Activated CD8-positive, alpha-beta memory T cell treated with anti-CD3 and anti-CD28 coated beads, Interleukin-2, amount 10 ng/mL, durations not matched to agents 7 days and 5 days (primary cell): ENCODE measurements at regions not wholly inside any gene's neighbourhood (a gene's known extent, or its start where the extent isn't known, plus 50 kb on each side); places are given as distances from the start of the nearest gene placed in this dataset.

Experiments
- ATAC-seq: fragments of 150-1000 bp; cut with Tn5 transposase; one replicate; pipeline ENCODE4 v1.10.0; 2021; ENCODE audit warnings: moderate library complexity
- CTCF ChIA-PET: fragments of 350-600 bp; sonication (Branson Sonifier 250); formaldehyde crosslinking; loops from one replicate; lab custom pipeline; 2021; ENCODE audit warnings: antibody characterized with exemption; lab: Charles Lee
- DNase-seq: peaks from one replicate; pipeline ENCODE4 v3.0.0-alpha.2; 2020
- H3K27ac Mint-ChIP-seq: one replicate; pipeline ENCODE4 v1.8.0; 2021; ENCODE audit warnings: mild to moderate bottlenecking, mixed read lengths
- H3K27me3 Mint-ChIP-seq: one replicate; pipeline ENCODE4 v1.8.0; 2021; ENCODE audit warnings: mixed read lengths
- H3K36me3 Mint-ChIP-seq: one replicate; pipeline ENCODE4 v1.8.0; 2021; ENCODE audit warnings: mild to moderate bottlenecking, mixed read lengths
- H3K4me1 Mint-ChIP-seq: one replicate; pipeline ENCODE4 v1.8.0; 2021; ENCODE audit warnings: mixed read lengths
- H3K4me3 Mint-ChIP-seq: one replicate; pipeline ENCODE4 v1.8.0; 2021; ENCODE audit warnings: mild to moderate bottlenecking, moderate library complexity, mixed read lengths
- H3K9me3 Mint-ChIP-seq: one replicate; pipeline ENCODE4 v1.8.0; 2022; ENCODE audit warnings: low read depth, mixed read lengths

DNA sequence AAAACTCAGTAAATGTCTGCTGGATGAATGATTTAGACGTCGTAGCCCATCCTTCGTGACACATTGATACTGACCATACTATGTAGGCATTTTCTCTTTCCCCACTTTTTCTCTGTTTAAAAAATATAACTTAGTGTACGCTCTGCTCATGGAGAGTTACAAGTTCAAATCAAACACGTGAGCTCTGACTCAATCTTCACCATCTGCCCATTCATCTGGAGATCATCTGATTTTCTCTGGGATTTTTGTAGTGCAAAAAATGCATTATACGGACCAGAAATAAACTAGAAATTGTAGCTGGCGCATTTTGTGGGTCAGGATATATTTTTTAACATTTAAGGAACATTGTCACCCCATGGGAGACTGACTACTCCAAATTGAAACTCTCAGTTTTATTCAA, 124.7 kb upstream of the FAM9B start:
- no peak for ATAC-seq
- Mint-ChIP-seq H3K4me1 (peaks cover 11% of the 10 kb centered on the region), H3K4me3 (no peak overlapping the region), H3K36me3 (peaks cover 2% of the 10 kb centered on the region), H3K27ac (no peak overlapping the region), H3K27me3 (no peaks in the 10 kb centered on the region), H3K9me3 (peaks cover 4% of the 10 kb centered on the region)
- CTCF ChIA-PET, result no interaction called here
- no peak for DNase-seq

DNA sequence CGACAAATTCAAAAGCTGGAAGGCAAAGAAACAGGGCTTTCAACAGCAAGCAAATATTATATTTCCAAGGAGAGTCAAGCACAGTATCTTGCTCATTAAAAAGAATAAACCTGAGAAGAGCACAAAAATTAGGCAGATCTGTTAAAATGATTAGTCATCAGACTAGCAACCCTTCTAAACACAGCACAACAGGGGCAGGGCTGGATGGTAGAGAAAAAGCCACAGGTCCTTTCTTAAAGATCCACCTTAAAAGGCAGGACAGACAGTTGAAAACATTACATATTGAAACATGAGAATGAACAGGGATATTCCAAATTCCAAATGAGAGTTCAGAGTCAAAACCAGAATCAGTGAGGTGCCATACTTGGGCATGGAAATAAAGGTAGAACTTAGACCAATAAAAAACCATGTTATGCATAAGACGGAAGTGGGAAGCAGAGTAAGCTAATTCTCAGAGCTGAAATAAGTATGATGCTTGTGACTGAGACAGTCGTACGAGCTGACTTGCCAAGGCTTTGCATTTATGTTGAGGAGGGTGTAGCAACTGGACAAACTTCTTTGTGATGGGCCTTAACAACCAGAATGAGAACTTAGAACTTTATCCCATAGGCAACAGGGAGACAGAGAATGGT, 126.9 kb upstream of the FAM9B start:
- Mint-ChIP-seq H3K27me3 (no peaks in the 10 kb centered on the region), H3K4me3 (no peak overlapping the region), H3K36me3 (peaks cover 3% of the 10 kb centered on the region), H3K27ac (no peak overlapping the region), H3K9me3 (peaks cover 2% of the 10 kb centered on the region), H3K4me1 (peaks cover 25% of the 10 kb centered on the region)
- ATAC-seq (no peak), DNase-seq (no peak)
- CTCF ChIA-PET, result no interaction called here

DNA sequence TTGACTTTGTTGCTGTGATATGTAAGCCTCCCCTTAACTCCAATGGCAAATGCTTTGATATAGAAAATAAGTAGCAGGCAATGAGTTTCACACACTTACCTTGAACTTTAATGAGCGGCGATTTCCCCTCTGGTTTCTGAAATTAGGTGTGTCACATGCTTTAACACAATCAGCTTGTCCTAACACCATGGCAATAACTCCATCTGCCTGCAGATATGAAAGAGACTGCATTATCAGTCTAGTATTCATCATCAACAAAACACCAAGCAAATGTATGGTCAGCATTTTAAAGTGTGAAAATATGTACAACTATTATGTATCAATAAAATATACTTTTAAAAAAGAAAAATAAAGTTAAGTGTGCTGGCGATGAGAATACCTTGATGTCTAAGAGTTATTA, 128.8 kb upstream of the FAM9B start:
- Mint-ChIP-seq H3K36me3 (peaks cover 9% of the 10 kb centered on the region), H3K27me3 (no peaks in the 10 kb centered on the region), H3K9me3 (peaks cover 4% of the 10 kb centered on the region), H3K4me3 (no peak overlapping the region), H3K4me1 (peaks cover 33% of the 10 kb centered on the region), H3K27ac (no peak overlapping the region)
- CTCF ChIA-PET, result no interaction called here
- DNase-seq, result no peak
- no peak for ATAC-seq

DNA sequence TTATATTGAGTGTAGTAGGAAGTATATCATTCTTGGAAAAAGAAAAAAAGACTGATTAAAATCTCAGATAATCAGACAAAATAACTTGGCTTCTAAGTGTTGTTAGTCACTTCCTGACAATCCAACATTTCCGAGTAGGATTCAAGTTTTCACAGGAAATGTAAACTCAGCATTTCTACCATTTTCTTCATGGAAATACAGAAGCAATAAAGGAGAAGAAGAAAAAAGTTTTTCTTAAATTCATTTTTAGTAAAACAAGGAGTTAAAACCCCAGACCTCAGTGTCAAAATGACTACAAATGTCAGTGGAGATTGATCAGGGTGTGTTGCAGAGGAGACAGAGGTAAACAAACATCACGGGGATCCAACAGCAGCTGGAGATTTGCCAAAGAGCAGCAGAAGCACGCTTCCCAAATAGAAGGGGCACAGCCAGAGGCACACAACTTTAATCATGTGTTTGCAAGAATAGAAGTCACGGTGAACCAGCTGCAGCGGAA, 129.3 kb upstream of the FAM9B start:
- Mint-ChIP-seq H3K27ac (no peak overlapping the region), H3K36me3 (peaks cover 10% of the 10 kb centered on the region), H3K27me3 (no peaks in the 10 kb centered on the region), H3K4me1 (peaks cover 33% of the 10 kb centered on the region), H3K9me3 (peaks cover 4% of the 10 kb centered on the region), H3K4me3 (no peak overlapping the region)
- CTCF ChIA-PET, result interaction anchor here (1.5 kb wide), 1 partner anchor 150 kb away, joined by 5 read pairs; no protein-coding TSS in a partner anchor
- ATAC-seq (no peak), DNase-seq (no peak)

DNA sequence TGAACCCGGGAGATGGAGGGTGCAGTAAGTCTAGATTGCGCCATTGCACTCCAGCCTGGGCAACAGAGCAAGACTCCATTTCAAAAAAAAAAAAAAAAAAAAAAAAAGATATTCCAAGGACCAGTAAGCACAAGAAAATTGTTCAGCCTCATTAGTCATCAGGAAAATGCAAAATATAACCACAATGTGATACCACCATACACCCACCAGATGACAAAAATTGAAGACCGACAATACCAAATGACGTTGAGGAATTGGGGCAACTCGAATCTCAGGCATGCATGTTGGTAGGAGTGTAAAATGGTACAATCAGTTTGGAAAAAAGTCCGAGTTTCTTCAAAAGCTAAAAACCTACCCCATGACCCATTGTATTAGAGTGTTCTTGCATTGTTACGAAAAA, 130.2 kb upstream of the FAM9B start:
- Mint-ChIP-seq H3K9me3 (peaks cover 4% of the 10 kb centered on the region), H3K4me1 (peaks cover 33% of the 10 kb centered on the region), H3K27ac (no peak overlapping the region), H3K36me3 (peaks cover 12% of the 10 kb centered on the region), H3K27me3 (peaks cover 2% of the 10 kb centered on the region), H3K4me3 (no peak overlapping the region)
- CTCF ChIA-PET, result interaction anchor here (1.5 kb wide), 1 partner anchor 149 kb away, joined by 5 read pairs; no protein-coding TSS in a partner anchor
- DNase-seq (no peak), ATAC-seq (no peak)

DNA sequence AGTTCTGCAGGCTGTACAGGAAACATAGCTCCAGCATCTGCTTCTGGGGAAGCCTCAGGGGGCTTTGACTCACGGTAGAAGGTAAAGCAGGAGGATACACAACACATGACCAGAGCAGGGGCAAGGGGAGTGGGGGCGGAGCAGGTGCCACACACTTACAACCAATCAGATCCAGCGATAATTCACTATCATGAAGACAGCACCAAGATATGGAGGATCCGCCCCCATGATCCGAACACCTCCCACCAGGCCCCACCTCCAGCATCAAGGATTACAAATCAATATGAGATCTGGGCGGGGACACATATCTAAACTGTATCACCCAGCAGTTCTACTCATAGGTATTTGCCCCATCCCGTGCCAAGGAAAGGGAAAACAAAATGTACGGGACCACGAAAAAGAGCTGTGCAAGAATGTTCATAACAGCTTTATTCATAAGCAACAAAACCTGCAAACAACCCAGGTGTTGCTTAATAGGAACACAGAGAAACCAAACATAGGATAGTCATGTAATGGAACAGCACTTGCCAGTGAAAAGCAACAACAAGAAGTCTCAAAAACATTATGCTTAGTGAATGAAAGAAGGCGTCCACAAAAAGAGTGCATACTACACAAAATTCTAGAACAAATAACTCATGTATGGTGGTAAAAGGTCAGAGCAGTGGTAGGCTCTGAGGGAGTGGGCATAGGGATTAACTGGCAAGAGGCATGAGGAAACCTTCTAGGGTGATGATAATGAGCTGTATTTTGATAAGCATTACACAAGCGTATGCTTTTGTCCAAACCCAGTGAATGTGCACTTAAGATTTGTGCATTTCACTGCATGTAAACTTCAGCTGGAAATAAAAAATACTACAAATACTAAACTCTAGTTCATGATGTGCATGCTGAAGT, 130.9 kb upstream of the FAM9B start:
- H3K4me1 Mint-ChIP-seq, result peaks cover 33% of the 10 kb centered on the region
- no peak overlapping the region for H3K27ac Mint-ChIP-seq
- H3K27me3 Mint-ChIP-seq, result peaks cover 2% of the 10 kb centered on the region
- no peak overlapping the region for H3K4me3 Mint-ChIP-seq
- CTCF ChIA-PET, result interaction anchor here (1.5 kb wide), 1 partner anchor 149 kb away, joined by 5 read pairs; no protein-coding TSS in a partner anchor
- DNase-seq (no peak), ATAC-seq (no peak)
- peaks cover 4% of the 10 kb centered on the region for H3K9me3 Mint-ChIP-seq
- peaks cover 12% of the 10 kb centered on the region for H3K36me3 Mint-ChIP-seq

DNA sequence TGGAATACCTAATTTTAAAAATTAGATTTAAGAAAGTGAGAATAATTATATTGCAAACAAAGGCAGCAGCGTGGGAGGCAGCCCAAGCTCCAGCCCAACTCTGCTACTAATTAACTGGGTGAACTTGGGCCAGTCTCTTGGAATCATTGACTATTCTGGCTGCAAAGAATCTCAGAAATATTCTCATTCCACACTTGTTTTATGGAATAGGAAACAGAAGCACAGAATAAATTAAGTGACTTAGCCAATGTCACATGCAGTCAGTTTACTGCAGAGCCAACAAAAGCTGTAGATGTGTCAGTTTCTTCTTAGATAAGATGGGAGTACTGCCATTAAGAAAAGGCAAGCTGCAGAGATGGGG, 132.6 kb upstream of the FAM9B start:
- H3K36me3 Mint-ChIP-seq, result peaks cover 11% of the 10 kb centered on the region
- H3K4me3 Mint-ChIP-seq, result no peak overlapping the region
- H3K9me3 Mint-ChIP-seq, result peaks cover 3% of the 10 kb centered on the region
- no peak for DNase-seq
- CTCF ChIA-PET, result no interaction called here
- ATAC-seq, result no peak
- H3K27ac Mint-ChIP-seq, result no peak overlapping the region
- peaks cover 33% of the 10 kb centered on the region for H3K4me1 Mint-ChIP-seq
- peaks cover 2% of the 10 kb centered on the region for H3K27me3 Mint-ChIP-seq

DNA sequence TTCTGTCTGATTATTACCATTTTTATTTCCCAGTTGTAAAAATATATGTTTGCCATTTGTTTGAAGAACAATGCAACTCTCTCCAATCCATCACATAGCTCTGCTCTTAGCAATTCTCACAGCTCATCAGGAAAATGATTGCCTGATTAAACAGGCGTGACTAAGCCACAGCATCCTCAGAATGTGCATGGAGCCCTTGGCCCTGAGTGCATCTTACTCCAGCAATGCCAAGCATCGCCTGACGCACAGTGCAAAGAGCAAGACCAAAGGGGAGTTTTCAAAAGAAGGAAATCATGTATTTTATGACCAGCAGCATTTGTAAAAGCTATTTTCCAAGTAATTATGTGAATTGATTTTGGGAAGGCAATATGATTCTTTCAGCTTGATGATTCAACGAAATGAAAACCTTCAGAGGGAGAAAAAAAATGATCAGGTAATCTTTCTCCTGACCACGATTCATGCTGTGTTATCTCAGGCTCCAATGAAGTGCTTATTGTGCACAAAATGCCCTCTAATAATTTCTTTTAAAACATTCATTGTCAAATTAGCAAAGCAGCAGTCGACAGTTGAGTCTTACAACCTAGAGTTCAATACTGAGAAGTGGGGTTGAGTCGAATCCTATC, 138.0 kb upstream of the FAM9B start:
- ATAC-seq (no peak), DNase-seq (no peak)
- Mint-ChIP-seq H3K9me3 (no peaks in the 10 kb centered on the region), H3K4me3 (no peak overlapping the region), H3K27me3 (peaks cover 2% of the 10 kb centered on the region), H3K36me3 (peaks cover 4% of the 10 kb centered on the region), H3K4me1 (no peaks in the 10 kb centered on the region), H3K27ac (no peak overlapping the region)
- CTCF ChIA-PET, result no interaction called here

DNA sequence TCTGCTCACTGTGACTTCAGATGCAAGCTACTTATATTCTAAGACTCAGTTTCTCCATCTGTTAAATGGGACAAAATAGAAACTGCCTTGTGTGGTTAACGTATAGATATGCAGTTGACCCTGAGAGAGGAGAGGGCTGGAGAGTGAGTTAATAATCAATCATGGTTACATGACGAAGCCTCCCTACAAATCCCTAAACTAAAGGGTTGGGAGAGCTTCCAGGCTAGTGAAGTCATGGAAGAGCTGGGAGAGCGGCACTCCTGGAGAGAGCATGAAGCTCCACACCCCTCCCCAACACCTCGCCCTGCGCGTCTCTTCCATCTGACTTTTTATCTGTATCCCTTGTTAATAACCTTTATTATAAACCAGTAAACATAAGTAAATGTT, 138.5 kb upstream of the FAM9B start:
- no peak overlapping the region for H3K4me3 Mint-ChIP-seq
- CTCF ChIA-PET, result no interaction called here
- no peaks in the 10 kb centered on the region for H3K4me1 Mint-ChIP-seq
- peaks cover 4% of the 10 kb centered on the region for H3K36me3 Mint-ChIP-seq
- peaks cover 2% of the 10 kb centered on the region for H3K27me3 Mint-ChIP-seq
- DNase-seq (no peak), ATAC-seq (no peak)
- peaks cover under 1% of the 10 kb centered on the region for H3K9me3 Mint-ChIP-seq
- H3K27ac Mint-ChIP-seq, result no peak overlapping the region

DNA sequence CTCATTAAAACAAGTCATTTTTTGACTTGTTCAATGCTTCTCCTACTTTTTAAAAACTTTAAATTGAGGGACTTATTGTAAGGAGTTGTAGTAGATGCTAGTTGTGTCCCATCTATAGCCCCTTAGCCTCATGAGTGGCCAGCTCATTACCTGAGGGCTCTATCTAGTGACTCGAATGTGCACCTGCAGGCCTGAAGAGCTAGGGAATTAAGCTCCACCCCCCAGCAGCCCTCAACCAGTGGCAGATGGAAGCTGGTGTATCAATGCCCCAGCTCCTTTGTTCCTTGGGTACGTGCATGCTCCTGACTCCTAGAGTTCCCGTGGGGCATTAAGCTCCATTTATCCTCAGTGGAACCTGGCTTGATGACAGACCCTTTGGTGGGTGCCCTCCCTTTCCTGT, 146.7 kb upstream of the FAM9B start:
- H3K4me3 Mint-ChIP-seq, result no peak overlapping the region
- CTCF ChIA-PET, result no interaction called here
- no peaks in the 10 kb centered on the region for H3K27me3 Mint-ChIP-seq
- ATAC-seq, result no peak
- peaks cover 2% of the 10 kb centered on the region for H3K9me3 Mint-ChIP-seq
- DNase-seq, result no peak
- no peaks in the 10 kb centered on the region for H3K36me3 Mint-ChIP-seq
- no peak overlapping the region for H3K27ac Mint-ChIP-seq
- no peaks in the 10 kb centered on the region for H3K4me1 Mint-ChIP-seq

DNA sequence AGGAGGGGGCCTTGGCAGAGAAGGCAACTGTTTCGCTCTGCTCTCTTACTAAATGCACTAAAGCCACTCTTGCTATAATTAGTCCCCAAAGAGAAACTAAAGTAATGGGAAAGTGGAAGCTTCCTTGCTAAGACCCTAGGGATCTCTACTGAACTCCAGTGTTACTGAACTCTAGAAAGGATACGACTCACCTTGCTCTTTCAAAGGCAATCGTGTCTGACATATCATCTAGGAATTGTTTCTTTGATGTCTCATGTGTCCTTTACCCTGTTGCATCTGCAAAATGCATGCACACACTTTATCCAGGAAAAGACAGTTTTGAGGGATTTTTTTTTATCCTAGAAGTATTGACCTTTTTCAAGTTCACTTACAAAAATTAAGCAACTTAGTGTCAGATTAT, 148.1 kb upstream of the FAM9B start:
- H3K27me3 Mint-ChIP-seq, result no peaks in the 10 kb centered on the region
- CTCF ChIA-PET, result no interaction called here
- H3K4me3 Mint-ChIP-seq, result no peak overlapping the region
- no peak overlapping the region for H3K27ac Mint-ChIP-seq
- peaks cover 2% of the 10 kb centered on the region for H3K9me3 Mint-ChIP-seq
- DNase-seq (no peak), ATAC-seq (no peak)
- no peaks in the 10 kb centered on the region for H3K36me3 Mint-ChIP-seq
- no peaks in the 10 kb centered on the region for H3K4me1 Mint-ChIP-seq

DNA sequence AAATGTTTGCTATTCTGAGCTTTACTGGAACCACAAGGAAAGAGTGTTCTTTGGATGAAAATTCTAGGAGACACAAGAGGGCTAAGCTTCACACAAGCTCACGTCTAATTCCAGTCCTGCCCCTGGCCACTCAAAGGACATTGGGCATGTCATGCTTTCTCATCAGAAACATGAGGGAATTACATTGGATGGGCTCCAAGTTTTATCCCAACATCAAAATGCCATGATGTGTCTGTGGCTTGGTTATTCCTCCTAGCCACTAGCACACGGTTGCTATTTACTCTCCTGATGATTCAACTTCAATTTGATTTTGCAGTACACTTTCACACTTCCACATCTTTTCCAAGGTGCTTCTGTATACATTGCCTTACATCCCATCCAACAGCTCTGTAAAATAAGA, 149.6 kb upstream of the FAM9B start:
- ATAC-seq (no peak), DNase-seq (no peak)
- H3K36me3 Mint-ChIP-seq, result no peaks in the 10 kb centered on the region
- H3K4me3 Mint-ChIP-seq, result no peak overlapping the region
- CTCF ChIA-PET, result no interaction called here
- H3K4me1 Mint-ChIP-seq, result no peaks in the 10 kb centered on the region
- no peak overlapping the region for H3K27ac Mint-ChIP-seq
- H3K27me3 Mint-ChIP-seq, result no peaks in the 10 kb centered on the region
- no peaks in the 10 kb centered on the region for H3K9me3 Mint-ChIP-seq

DNA sequence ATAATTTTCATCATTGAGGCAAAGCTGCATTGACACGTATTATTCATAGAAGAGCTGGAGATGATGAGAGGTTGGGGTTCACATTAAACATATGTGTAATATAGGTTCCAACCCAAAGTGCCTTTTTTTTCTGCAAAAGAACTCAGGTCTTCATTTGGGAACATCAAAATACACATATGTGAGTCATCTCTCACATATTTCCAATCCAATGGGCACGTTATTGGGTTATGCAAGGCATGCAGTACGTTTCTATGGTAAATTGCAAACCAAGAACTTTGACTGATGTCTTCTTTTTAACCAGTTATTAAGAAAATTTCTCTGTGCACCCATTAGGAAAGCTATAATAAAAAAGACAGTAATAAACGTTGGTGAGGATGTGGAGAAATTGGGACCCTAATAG, 150.3 kb upstream of the FAM9B start:
- no peaks in the 10 kb centered on the region for H3K9me3 Mint-ChIP-seq
- CTCF ChIA-PET, result no interaction called here

More for the DNA sequence above, 150.3 kb upstream of the FAM9B start:
- no peaks in the 10 kb centered on the region for H3K27me3 Mint-ChIP-seq
- H3K4me3 Mint-ChIP-seq, result no peak overlapping the region
- H3K27ac Mint-ChIP-seq, result no peak overlapping the region
- H3K4me1 Mint-ChIP-seq, result no peaks in the 10 kb centered on the region
- H3K36me3 Mint-ChIP-seq, result no peaks in the 10 kb centered on the region
- no peak for ATAC-seq
- DNase-seq, result no peak
